GM19455 (cell line): ENCODE measurements at regions not wholly inside any gene's neighbourhood (a gene's known extent, or its start where the extent isn't known, plus 50 kb on each side); places are given as distances from the start of the nearest gene placed in this dataset.
"Not testable (repeated sequence)": the region's sequence is repeated elsewhere in the genome, so short reads cannot be mapped to it uniquely, and the experiment has no call there.

Source experiments
- ATAC-seq: cut with Tn5 transposase; IDR thresholded peaks from one replicate; pipeline ENCODE4 v1.9.1; 2021; ENCODE audit not compliant: unreplicated experiment

- ATAC-seq, result no peak
These were observed 161.9 kb downstream of the ZIC4 start for GRCh38 chr3:147244397-147244796.

- no peak for ATAC-seq
These were observed 165.8 kb downstream of the ZIC4 start for GRCh38 chr3:147240581-147240980.

DNA sequence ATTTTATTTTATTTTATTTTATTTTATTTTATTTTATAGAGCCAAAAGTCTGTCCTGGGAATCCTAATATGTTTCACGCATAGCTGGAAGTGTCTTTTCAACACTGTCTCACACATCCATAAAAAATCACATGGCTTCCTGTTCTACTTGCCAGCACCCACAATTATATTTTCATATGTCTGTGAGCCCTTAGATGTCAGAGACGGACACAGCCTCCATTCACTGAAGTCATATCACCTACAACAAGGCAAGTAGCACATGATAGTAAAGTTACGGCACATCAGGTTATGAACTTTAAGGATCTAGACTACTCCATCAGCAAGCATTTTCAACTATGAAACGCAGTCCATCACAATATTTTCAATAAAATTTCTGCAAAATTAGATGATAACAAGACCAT is 168.4 kb downstream of the ZIC4 start:
- no peak for ATAC-seq

- not testable (repeated sequence) for ATAC-seq
These were observed 174.4 kb downstream of the ZIC4 start for GRCh38 chr3:147231980-147232379.

GRCh38 chr3:147231111-147231510 is 175.2 kb downstream of the ZIC4 start:
- ATAC-seq, result no peak

DNA sequence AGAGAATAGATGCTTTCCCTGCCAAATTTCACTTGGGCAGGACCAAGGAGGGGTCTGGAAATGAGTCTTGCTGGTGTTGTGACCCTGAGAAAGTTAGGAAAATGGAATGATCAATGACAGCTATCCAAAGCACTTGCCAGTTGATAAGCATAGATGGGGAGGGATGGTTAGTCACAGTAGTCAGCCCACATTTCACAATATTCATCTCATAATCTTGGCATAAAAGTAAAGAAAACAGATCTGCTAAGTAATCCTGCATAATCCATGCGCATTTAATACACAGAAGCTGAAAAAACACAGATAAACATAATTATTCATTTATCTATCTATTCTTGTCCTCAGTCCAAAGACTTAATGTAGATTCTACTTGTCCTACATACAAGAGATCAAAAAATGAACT is 184.1 kb downstream of the ZIC4 start:
- ATAC-seq, result no peak

- no peak for ATAC-seq
These were observed 187.4 kb downstream of the ZIC4 start for GRCh38 chr3:147218965-147219364.

DNA sequence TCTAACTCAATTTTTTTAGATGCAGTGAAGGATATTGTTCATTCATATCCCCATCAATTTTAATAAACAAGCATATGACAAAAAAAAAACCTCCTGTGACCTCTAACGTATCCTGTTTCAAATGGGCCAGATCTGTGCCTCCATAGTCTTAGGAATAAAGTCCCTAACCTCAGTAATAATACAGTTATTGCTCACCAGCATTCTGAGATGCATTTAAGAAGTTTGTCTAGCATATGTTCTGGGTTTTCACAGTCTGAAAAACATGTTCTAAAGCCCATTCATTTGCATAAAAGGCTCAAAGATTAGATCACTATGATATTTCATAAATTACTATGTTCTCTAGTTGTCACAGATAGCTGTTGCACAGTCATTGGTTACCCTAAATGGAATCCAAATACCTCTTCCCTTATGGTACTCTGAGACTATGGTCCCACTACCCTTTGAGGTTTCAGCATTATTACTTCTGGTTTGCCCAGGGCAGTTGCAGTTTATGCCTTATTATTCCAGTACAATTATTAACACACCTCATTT is 190.1 kb downstream of the ZIC4 start:
- ATAC-seq, result no peak

GRCh38 chr3:147215660-147216059 is 190.7 kb downstream of the ZIC4 start:
- ATAC-seq, result no peak

- no peak for ATAC-seq
These were observed 192.7 kb downstream of the ZIC4 start for GRCh38 chr3:147213633-147214032.

GRCh38 chr3:147210676-147211075 is 195.7 kb downstream of the ZIC4 start:
- no peak for ATAC-seq

- no peak for ATAC-seq
These were observed 205.3 kb downstream of the ZIC4 start for GRCh38 chr3:147201086-147201485.

- no peak for ATAC-seq
These were observed 205.8 kb downstream of the ZIC4 start for GRCh38 chr3:147200545-147200944.

- no peak for ATAC-seq
These were observed 208.6 kb downstream of the ZIC4 start for GRCh38 chr3:147197739-147198138.

DNA sequence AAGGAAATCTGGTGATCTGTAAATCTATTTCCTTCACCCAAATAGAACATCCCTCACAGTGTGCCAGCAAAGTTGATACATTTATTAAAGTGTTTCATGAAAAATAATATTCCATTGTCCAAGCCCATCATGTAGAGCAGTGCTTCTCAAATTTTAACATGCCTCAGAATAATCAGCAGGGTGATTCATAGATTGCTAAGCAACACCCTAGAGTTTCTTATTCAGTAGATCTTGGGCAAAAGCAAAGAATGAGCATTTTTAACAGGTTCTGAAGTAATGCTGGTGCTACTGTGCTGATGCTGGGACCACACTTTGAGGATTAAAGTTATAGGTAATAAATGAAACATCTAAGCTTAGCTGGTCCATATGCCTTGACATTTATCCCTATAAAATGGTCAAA is 210.5 kb downstream of the ZIC4 start:
- ATAC-seq, result no peak

DNA sequence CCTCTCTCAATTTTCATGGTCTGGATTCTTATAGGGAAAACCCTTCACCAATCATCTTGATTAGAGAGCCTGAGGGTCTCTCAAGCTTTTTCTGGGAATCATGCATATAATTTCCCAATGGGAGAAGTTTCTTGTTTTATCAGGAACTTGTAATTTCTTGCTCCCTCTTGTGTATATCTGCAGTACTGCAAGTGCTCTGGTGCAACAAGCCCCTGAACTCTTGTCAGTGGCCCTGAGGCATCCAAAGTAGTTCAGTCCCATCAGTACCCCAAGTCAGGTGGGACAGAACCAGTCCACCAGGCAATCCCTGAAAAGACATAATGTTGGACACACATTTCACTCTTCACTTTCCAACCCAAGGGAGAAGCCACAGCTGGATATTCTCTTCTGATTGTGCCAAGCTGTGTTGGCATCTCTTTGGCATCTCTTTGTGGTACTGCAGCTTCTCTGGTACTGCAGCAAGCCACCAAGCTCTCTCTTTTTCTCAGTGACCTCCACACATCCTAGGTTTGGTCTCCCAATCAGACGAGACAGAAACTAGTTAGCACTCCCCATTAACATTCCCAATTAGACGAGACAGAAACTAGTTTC is 214.5 kb downstream of the ZIC4 start:
- peak; percentile 82 for ATAC-seq

- no peak for ATAC-seq
These were observed 217.3 kb downstream of the ZIC4 start for GRCh38 chr3:147189016-147189415.

DNA sequence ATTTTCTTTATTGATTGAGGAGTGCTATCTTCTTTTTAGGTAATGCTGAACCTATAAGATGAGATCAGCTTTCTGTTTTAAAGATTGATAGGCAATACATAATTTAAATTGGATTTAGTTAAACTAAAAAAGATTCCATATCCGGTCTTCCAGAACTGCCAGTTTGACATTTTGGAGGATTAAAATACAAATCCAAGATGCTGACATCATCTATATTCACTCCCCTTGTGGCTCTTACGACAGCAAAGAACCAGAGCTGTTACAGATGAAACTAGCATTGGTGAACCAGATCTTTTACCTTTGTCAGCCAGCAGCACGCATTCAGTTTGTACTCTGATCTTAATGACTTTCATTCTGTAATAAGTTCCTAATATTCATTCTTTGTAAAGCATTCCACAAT is 218.7 kb downstream of the ZIC4 start:
- ATAC-seq, result no peak

- no peak for ATAC-seq
These were observed 220.6 kb downstream of the ZIC4 start for GRCh38 chr3:147185781-147186180.

GRCh38 chr3:147184794-147185193 is 221.5 kb downstream of the ZIC4 start:
- ATAC-seq, result no peak

DNA sequence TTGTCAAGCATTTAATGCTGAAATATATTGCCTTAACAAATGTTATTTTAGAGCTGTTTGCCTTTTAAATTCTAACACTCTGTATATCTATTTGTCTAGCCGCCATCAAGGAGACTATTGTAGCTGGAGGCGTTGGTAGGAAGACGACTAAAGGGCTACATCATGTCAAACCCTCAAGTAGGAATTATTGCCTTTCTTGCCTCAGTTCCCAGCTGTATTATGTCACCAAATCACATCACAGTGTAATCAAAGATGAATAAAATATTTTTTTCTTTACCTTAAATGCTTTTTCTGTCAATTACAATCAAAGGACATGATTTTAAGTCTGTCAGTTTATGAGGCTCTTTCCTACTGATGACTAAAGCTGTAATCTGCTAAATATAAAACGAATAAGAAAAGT is 233.1 kb downstream of the ZIC4 start:
- no peak for ATAC-seq

- ATAC-seq, result no peak
These were observed 243.6 kb downstream of the ZIC4 start for GRCh38 chr3:147162743-147163142.

DNA sequence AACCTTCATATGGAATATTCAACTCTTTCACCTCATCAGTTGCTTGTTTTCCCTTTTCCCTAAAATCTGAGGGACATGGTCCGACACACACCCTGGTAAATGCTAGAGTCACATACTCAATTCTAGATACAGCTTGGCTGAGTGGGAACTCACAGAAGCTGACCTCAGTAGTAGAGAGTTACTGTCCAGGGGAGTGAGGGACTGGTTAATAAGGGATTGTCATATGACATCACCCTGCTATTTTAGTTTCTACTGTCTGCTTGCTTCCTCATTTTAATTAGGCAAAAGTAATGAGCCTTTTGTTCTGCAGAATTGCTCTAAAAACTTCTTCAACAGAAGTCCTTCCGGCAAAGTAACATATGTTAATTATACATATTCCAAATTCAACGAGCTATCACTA is 244.5 kb downstream of the ZIC4 start:
- ATAC-seq, result no peak
